HG03439 (cell line): ENCODE measurements at regions not wholly inside any gene's neighbourhood (a gene's known extent, or its start where the extent isn't known, plus 50 kb on each side); places are given as distances from the start of the nearest gene placed in this dataset.

ENCODE experiments used
- ATAC-seq: cut with Tn5 transposase; IDR thresholded peaks from one replicate; pipeline ENCODE4 v1.9.1; 2021; ENCODE audit warnings: mild to moderate bottlenecking, moderate library complexity; ENCODE audit not compliant: unreplicated experiment

GRCh38 chr2:185145316-185146121, 547.2 kb downstream of the ZNF804A start:
- no peak for ATAC-seq

GRCh38 chr2:185147361-185147760, 549.0 kb downstream of the ZNF804A start:
- ATAC-seq, result no peak

- no peak for ATAC-seq
These were observed 553.9 kb downstream of the ZNF804A start for GRCh38 chr2:185152186-185152585.

- no peak for ATAC-seq
These were observed 563.4 kb downstream of the ZNF804A start for GRCh38 chr2:185161701-185162100.

- no peak for ATAC-seq
These were observed 564.3 kb upstream of the FSIP2 start for GRCh38 chr2:185174353-185174752.

- ATAC-seq, result no peak
These were observed 558.9 kb upstream of the FSIP2 start for GRCh38 chr2:185179743-185180142.

- no peak for ATAC-seq
These were observed 556.7 kb upstream of the FSIP2 start for GRCh38 chr2:185181901-185182300.

GRCh38 chr2:185185044-185185443, 553.6 kb upstream of the FSIP2 start:
- ATAC-seq, result no peak

- ATAC-seq, result no peak
These were observed 551.2 kb upstream of the FSIP2 start for GRCh38 chr2:185187421-185187820.

GRCh38 chr2:185188656-185189055, 549.9 kb upstream of the FSIP2 start:
- no peak for ATAC-seq

- ATAC-seq, result no peak
These were observed 537.5 kb upstream of the FSIP2 start for GRCh38 chr2:185201063-185201462.

- no peak for ATAC-seq
These were observed 536.2 kb upstream of the FSIP2 start for GRCh38 chr2:185202381-185202780.

- no peak for ATAC-seq
These were observed 535.6 kb upstream of the FSIP2 start for GRCh38 chr2:185202945-185203528.

GRCh38 chr2:185208261-185208660, 530.3 kb upstream of the FSIP2 start:
- ATAC-seq, result no peak

- ATAC-seq, result no peak
These were observed 523.1 kb upstream of the FSIP2 start for GRCh38 chr2:185215497-185215896.

- no peak for ATAC-seq
These were observed 518.6 kb upstream of the FSIP2 start for GRCh38 chr2:185219981-185220380.

- ATAC-seq, result no peak
These were observed 516.3 kb upstream of the FSIP2 start for GRCh38 chr2:185222311-185222710.

GRCh38 chr2:185227391-185227790, 511.2 kb upstream of the FSIP2 start:
- ATAC-seq, result no peak

GRCh38 chr2:185239491-185239890, 499.1 kb upstream of the FSIP2 start:
- ATAC-seq, result no peak

GRCh38 chr2:185240796-185241195, 497.8 kb upstream of the FSIP2 start:
- no peak for ATAC-seq

- ATAC-seq, result no peak
These were observed 497.0 kb upstream of the FSIP2 start for GRCh38 chr2:185241556-185241955.

- no peak for ATAC-seq
These were observed 496.1 kb upstream of the FSIP2 start for GRCh38 chr2:185242462-185242861.

GRCh38 chr2:185245216-185245615, 493.4 kb upstream of the FSIP2 start:
- no peak for ATAC-seq
